MM.1S (cell line): ENCODE measurements at regions not wholly inside any gene's neighbourhood (a gene's known extent, or its start where the extent isn't known, plus 50 kb on each side); places are given as distances from the start of the nearest gene placed in this dataset.

Experiments
- DNase-seq: peaks from one replicate; pipeline ENCODE4 v3.0.0-alpha.2; 2015
- H2AFZ ChIP-seq: fragments of 300-600 bp; sonication (generic); 2 replicates; pipeline ENCODE4 v1.6.0; 2016; ENCODE audit warnings: antibody characterized with exemption, low read length
- H3F3A ChIP-seq: fragments of 300-600 bp; sonication (generic); 2 replicates; pipeline ENCODE4 v1.6.1; 2016; ENCODE audit warnings: mild to moderate bottlenecking, antibody characterized with exemption, low read length, moderate library complexity, mixed read lengths; ENCODE audit not compliant: insufficient read depth
- H3K27ac ChIP-seq: fragments of 300-600 bp; sonication (generic); 2 replicates; pipeline ENCODE4 v1.5.1; 2016; ENCODE audit warnings: mild to moderate bottlenecking, low read length
- H3K27me3 ChIP-seq: fragments of 300-600 bp; sonication (generic); replicated peaks from 2 replicates; pipeline ENCODE4 v1.6.0; 2016; ENCODE audit warnings: low read length; ENCODE audit not compliant: insufficient read depth
- H3K36me3 ChIP-seq: fragments of 300-600 bp; sonication (generic); replicated peaks from 2 replicates; pipeline ENCODE4 v1.6.1; 2016; ENCODE audit warnings: mild to moderate bottlenecking, low read length, mixed read lengths; ENCODE audit not compliant: insufficient read depth
- H3K4me1 ChIP-seq: fragments of 300-600 bp; sonication (generic); 2 replicates; pipeline ENCODE4 v1.6.1; 2016; ENCODE audit warnings: low read length, mixed read lengths
- H3K4me2 ChIP-seq: fragments of 300-600 bp; sonication (generic); 2 replicates; pipeline ENCODE4 v1.6.0; 2016; ENCODE audit warnings: low read depth, low read length
- H3K4me3 ChIP-seq: fragments of 300-600 bp; sonication (generic); 2 replicates; pipeline ENCODE4 v1.5.1; 2016; ENCODE audit warnings: low read length, mixed read lengths
- H3K79me2 ChIP-seq: fragments of 300-600 bp; sonication (generic); 2 replicates; pipeline ENCODE4 v1.6.1; 2016; ENCODE audit warnings: mixed run types, low read length, mixed read lengths
- H3K9ac ChIP-seq: fragments of 300-600 bp; sonication (generic); 2 replicates; pipeline ENCODE4 v1.6.1; 2016; ENCODE audit warnings: low read length, mixed read lengths
- H3K9me2 ChIP-seq: fragments of 300-600 bp; sonication (generic); replicated peaks from 2 replicates; pipeline ENCODE4 v1.6.1; 2016; ENCODE audit warnings: mild to moderate bottlenecking, low read length, mixed read lengths; ENCODE audit not compliant: insufficient read depth
- H3K9me3 ChIP-seq: fragments of 300-600 bp; sonication (generic); replicated peaks from 2 replicates; pipeline ENCODE4 v1.6.1; 2016; ENCODE audit warnings: mild to moderate bottlenecking, low read length, mixed read lengths; ENCODE audit not compliant: insufficient read depth
- H4K20me1 ChIP-seq: fragments of 300-600 bp; sonication (generic); 2 replicates; pipeline ENCODE4 v1.6.1; 2016; ENCODE audit warnings: mild to moderate bottlenecking, low read length, moderate library complexity, mixed read lengths; ENCODE audit not compliant: insufficient read depth
- EZH2 ChIP-seq: fragments of 300-600 bp; sonication (generic); optimal IDR thresholded peaks from 2 replicates; pipeline ENCODE3; 2017; ENCODE audit warnings: low read depth, mild to moderate bottlenecking, antibody characterized with exemption, low read length, mixed read lengths
- EZH2phosphoT487 ChIP-seq: fragments of 300-600 bp; sonication (generic); IDR thresholded peaks from 2 replicates; pipeline ENCODE4 v1.6.1; 2018; ENCODE audit warnings: antibody characterized with exemption, low read length
- TF ChIP-seq, protein P1 (sequence below): fragments of 300-600 bp; sonication (generic); IDR thresholded peaks from 2 replicates; pipeline ENCODE4 v1.5.1; 2016; ENCODE audit warnings: antibody characterized with exemption, low read length, mixed read lengths

DNA sequence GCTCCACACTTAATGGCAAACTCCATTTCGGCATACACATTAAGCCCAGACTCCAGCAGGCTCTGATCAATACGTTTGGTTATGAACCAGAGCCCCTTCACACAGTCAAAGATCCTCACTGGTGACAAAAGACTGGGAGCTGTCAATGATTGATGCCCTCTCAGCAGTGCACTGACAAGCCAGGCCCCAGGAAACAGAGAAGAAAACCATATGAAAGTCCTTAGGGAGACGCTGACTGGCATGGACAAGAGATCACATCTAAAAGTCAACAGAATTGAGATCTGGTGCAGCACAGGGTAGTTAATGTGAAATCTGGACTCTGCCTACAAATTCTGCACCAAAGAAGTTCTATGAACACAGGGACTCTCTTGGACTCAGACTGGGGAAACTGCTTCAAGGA is 600.9 kb upstream of the NRP1 start:
- Histone ChIP-seq H3K27ac (no peak overlapping the region), H3K4me1 (no peaks in the 10 kb centered on the region), H3K79me2 (no peaks in the 10 kb centered on the region), H3K9me3 (no peaks in the 10 kb centered on the region), H3K4me2 (no peak overlapping the region), H3K9ac (no peak overlapping the region), H3K36me3 (no peaks in the 10 kb centered on the region), H3K4me3 (no peak overlapping the region), H3F3A (no peaks in the 10 kb centered on the region), H2AFZ (no peak overlapping the region), H3K27me3 (no peaks in the 10 kb centered on the region), H3K9me2 (no peaks in the 10 kb centered on the region), H4K20me1 (no peaks in the 10 kb centered on the region)
- TF ChIP-seq EZH2phosphoT487 (no peak), EZH2 (no peak)
- TF ChIP-seq, protein P1, sequence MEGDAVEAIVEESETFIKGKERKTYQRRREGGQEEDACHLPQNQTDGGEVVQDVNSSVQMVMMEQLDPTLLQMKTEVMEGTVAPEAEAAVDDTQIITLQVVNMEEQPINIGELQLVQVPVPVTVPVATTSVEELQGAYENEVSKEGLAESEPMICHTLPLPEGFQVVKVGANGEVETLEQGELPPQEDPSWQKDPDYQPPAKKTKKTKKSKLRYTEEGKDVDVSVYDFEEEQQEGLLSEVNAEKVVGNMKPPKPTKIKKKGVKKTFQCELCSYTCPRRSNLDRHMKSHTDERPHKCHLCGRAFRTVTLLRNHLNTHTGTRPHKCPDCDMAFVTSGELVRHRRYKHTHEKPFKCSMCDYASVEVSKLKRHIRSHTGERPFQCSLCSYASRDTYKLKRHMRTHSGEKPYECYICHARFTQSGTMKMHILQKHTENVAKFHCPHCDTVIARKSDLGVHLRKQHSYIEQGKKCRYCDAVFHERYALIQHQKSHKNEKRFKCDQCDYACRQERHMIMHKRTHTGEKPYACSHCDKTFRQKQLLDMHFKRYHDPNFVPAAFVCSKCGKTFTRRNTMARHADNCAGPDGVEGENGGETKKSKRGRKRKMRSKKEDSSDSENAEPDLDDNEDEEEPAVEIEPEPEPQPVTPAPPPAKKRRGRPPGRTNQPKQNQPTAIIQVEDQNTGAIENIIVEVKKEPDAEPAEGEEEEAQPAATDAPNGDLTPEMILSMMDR: no peak
- no peak for DNase-seq

DNA sequence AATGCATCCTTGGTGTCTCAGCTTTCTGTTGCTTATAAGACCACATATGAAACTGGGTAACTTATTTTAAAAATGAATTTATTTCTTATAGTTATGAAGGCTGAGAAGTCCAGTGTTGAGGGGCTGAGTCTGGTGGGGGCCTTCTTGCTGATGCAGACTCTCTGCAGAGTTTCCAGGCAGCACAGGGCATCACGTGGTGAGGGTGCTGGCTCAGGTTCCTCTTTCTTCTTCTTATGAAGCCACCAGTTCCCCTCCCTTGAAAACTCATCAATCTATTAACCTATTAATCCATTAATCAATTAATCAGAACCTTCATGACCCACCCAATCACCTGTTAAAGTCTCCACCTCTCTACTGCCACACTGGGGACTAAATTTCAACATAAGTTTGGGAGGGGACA is 595.6 kb upstream of the NRP1 start:
- no peaks in the 10 kb centered on the region for H3F3A ChIP-seq
- no peaks in the 10 kb centered on the region for H3K79me2 ChIP-seq
- H3K9ac ChIP-seq: no peak overlapping the region
- H3K36me3 ChIP-seq: no peaks in the 10 kb centered on the region
- no peaks in the 10 kb centered on the region for H4K20me1 ChIP-seq
- no peak overlapping the region for H3K4me2 ChIP-seq
- no peaks in the 10 kb centered on the region for H3K4me1 ChIP-seq
- DNase-seq: no peak
- no peaks in the 10 kb centered on the region for H3K27me3 ChIP-seq
- H3K27ac ChIP-seq: no peak overlapping the region
- H3K9me2 ChIP-seq: no peaks in the 10 kb centered on the region
- no peak for TF ChIP-seq EZH2phosphoT487
- no peak for TF ChIP-seq EZH2
- TF ChIP-seq, protein P1: no peak
- H2AFZ ChIP-seq: no peak overlapping the region
- H3K4me3 ChIP-seq: no peak overlapping the region
- no peaks in the 10 kb centered on the region for H3K9me3 ChIP-seq

DNA sequence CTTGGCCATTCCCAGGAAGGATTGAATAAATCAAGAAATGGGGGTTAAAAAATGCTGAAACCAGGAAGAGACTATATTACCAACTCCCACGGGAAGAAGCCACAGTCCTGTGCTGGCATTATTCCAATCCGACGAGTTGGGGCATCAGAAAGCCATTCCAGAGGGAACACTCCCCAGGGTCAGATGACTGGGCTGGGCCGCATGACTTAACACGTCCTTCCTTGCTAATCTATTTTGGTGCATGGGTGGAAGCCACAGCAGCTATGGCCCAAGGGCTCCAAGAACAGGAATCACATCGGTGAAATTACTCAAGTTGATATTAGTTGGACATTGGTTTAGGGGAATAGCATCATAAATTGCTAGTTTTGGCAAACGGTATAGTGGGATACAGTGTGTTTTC is 592.9 kb upstream of the NRP1 start:
- Histone ChIP-seq H3F3A (no peaks in the 10 kb centered on the region), H3K36me3 (no peaks in the 10 kb centered on the region), H3K79me2 (no peaks in the 10 kb centered on the region), H3K27ac (no peak overlapping the region), H3K9me2 (no peaks in the 10 kb centered on the region), H4K20me1 (no peaks in the 10 kb centered on the region), H2AFZ (no peak overlapping the region), H3K9me3 (no peaks in the 10 kb centered on the region), H3K4me2 (no peak overlapping the region), H3K9ac (no peak overlapping the region), H3K27me3 (no peaks in the 10 kb centered on the region), H3K4me1 (no peaks in the 10 kb centered on the region), H3K4me3 (no peak overlapping the region)
- no peak for DNase-seq
- TF ChIP-seq, protein P1: no peak
- no peak for TF ChIP-seq EZH2phosphoT487
- TF ChIP-seq EZH2: no peak
